GM06990 (cell line): ENCODE measurements at regions not wholly inside any gene's neighbourhood (a gene's known extent, or its start where the extent isn't known, plus 50 kb on each side); places are given as distances from the start of the nearest gene placed in this dataset.
"Not testable (repeated sequence)": the region's sequence is repeated elsewhere in the genome, so short reads cannot be mapped to it uniquely, and the experiment has no call there.

Experiments used
- DNase-seq: peaks from one replicate; pipeline ENCODE4 v3.0.0-alpha.2; 2011; ENCODE audit not compliant: insufficient read length; ENCODE audit errors: extremely low read depth
- H3K27me3 ChIP-seq: replicated peaks from 2 replicates; pipeline ENCODE4 v1.6.0; 2011; ENCODE audit warnings: low read length; ENCODE audit not compliant: control insufficient read depth, insufficient read depth
- H3K36me3 ChIP-seq: 2 replicates; pipeline ENCODE4 v1.5.1; 2011; ENCODE audit warnings: low read length; ENCODE audit not compliant: control insufficient read depth, insufficient read depth
- H3K4me3 ChIP-seq: replicated peaks from 2 replicates; pipeline ENCODE4 v1.5.1; 2011; ENCODE audit warnings: low read depth, mild to moderate bottlenecking, control low read depth, low read length
- TF ChIP-seq, protein P1 (sequence below): IDR thresholded peaks from 2 replicates; pipeline ENCODE4 v1.5.1; 2011; ENCODE audit warnings: low read length, control low read depth, mild to moderate bottlenecking, inconsistent platforms; ENCODE audit not compliant: insufficient read depth, poor library complexity, severe bottlenecking

GRCh38 chr4:112823156-112823555 is 186.2 kb downstream of the LARP7 start:
- no peak overlapping the region for H3K4me3 ChIP-seq
- no peaks in the 10 kb centered on the region for H3K36me3 ChIP-seq
- no peaks in the 10 kb centered on the region for H3K27me3 ChIP-seq
- TF ChIP-seq, protein P1, sequence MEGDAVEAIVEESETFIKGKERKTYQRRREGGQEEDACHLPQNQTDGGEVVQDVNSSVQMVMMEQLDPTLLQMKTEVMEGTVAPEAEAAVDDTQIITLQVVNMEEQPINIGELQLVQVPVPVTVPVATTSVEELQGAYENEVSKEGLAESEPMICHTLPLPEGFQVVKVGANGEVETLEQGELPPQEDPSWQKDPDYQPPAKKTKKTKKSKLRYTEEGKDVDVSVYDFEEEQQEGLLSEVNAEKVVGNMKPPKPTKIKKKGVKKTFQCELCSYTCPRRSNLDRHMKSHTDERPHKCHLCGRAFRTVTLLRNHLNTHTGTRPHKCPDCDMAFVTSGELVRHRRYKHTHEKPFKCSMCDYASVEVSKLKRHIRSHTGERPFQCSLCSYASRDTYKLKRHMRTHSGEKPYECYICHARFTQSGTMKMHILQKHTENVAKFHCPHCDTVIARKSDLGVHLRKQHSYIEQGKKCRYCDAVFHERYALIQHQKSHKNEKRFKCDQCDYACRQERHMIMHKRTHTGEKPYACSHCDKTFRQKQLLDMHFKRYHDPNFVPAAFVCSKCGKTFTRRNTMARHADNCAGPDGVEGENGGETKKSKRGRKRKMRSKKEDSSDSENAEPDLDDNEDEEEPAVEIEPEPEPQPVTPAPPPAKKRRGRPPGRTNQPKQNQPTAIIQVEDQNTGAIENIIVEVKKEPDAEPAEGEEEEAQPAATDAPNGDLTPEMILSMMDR = no peak
- no peak for DNase-seq

- H3K27me3 ChIP-seq = no peaks in the 10 kb centered on the region
- H3K4me3 ChIP-seq = no peak overlapping the region
- TF ChIP-seq, protein P1 = no peak
- H3K36me3 ChIP-seq = no peaks in the 10 kb centered on the region
- no peak for DNase-seq
Measured at GRCh38 chr4:112823606-112824005, 186.7 kb downstream of the LARP7 start.

DNA sequence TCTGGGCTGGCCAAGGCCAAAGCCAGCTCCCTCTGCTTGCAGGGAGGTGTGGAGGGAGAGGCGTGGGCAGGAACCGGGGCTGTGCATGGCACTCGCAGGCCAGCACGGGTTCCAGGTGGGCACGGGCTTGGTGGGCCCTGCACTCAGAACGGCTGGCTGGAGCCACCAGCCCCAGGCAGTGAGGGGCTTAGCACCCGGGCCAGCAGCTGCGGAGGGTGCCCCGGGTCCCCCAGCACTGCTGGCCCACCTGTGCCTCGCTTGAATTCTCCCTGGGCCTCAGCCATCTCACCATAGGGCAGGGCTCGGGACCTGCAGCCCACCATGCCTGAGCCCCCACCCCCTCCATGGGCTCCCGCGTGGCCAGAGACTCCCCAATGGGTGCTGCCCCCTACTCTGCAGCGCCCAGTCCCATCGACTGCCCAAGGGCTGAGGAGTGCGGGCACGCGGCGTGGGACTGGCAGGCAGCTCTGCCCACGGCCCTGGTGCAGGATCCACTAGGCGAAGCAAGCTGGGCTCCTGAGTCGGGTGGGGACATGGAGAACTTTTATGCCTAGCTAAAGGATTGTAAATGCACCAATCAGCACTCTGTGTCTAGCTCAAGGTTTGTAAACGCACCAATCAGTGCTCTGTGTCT is 193.9 kb downstream of the LARP7 start:
- Histone ChIP-seq H3K36me3 (no peaks in the 10 kb centered on the region), H3K27me3 (no peaks in the 10 kb centered on the region), H3K4me3 (no peak overlapping the region)
- TF ChIP-seq, protein P1 = no peak
- DNase-seq = no peak

DNA sequence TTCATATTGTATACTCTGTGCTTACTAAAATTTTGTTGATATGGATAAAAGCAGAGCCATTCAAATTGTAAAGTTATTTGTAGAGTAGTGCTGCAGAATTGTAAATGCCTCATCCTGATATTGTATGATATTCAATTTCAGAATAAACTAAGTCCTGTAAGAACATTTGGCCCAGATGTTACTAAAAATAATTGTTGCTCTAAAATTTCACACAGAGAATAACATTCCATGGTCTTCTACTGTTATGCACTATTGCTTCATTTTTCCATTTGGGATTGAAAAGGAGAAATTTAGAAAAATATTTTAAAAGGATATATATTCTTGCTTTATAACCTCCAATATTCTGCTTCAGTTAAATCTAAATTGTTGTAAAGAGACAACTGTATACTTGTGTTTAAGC is 195.6 kb downstream of the LARP7 start:
- H3K36me3 ChIP-seq = no peaks in the 10 kb centered on the region
- H3K27me3 ChIP-seq = no peaks in the 10 kb centered on the region
- no peak for DNase-seq
- TF ChIP-seq, protein P1 = no peak
- no peak overlapping the region for H3K4me3 ChIP-seq

- H3K27me3 ChIP-seq = no peaks in the 10 kb centered on the region
- no peaks in the 10 kb centered on the region for H3K36me3 ChIP-seq
- TF ChIP-seq, protein P1 = no peak
- no peak overlapping the region for H3K4me3 ChIP-seq
- no peak for DNase-seq
Measured at GRCh38 chr4:112836895-112837294, 200.0 kb downstream of the LARP7 start.

GRCh38 chr4:112838015-112838414 is 201.1 kb downstream of the LARP7 start:
- H3K36me3 ChIP-seq, H3K4me3 ChIP-seq, DNase-seq, H3K27me3 ChIP-seq: not testable (repeated sequence)
